NOMO-1 treated with DMSO at 0.1 percent for 48 hours (cell line): ENCODE measurements at regions not wholly inside any gene's neighbourhood (a gene's known extent, or its start where the extent isn't known, plus 50 kb on each side); places are given as distances from the start of the nearest gene placed in this dataset.

Experiments used
- DNase-seq: peaks from one replicate; lab custom pipeline; 2025; ENCODE audit not compliant: unreplicated experiment; lab: John Stamatoyannopoulos, UW

GRCh38 chr3:194218646-194219453 is 82.9 kb downstream of the HES1 start:
- DNase-seq = peak; percentile 73

GRCh38 chr3:194219826-194220410 is 84.0 kb downstream of the HES1 start:
- DNase-seq = no peak

GRCh38 chr3:194220901-194221326 is 85.0 kb downstream of the HES1 start:
- no peak for DNase-seq

- no peak for DNase-seq
These were observed 85.4 kb downstream of the HES1 start for GRCh38 chr3:194221336-194221735.

GRCh38 chr3:194223951-194224350 is 88.0 kb downstream of the HES1 start:
- DNase-seq = no peak

GRCh38 chr3:194224471-194225417 is 88.8 kb downstream of the HES1 start:
- no peak for DNase-seq

- DNase-seq = no peak
These were observed 89.5 kb downstream of the HES1 start for GRCh38 chr3:194225418-194225812.

GRCh38 chr3:194225988-194226663 is 90.2 kb downstream of the HES1 start:
- no peak for DNase-seq

- DNase-seq = no peak
These were observed 96.2 kb downstream of the HES1 start for GRCh38 chr3:194231929-194232832.

- no peak for DNase-seq
These were observed 97.2 kb downstream of the HES1 start for GRCh38 chr3:194233150-194233549.

GRCh38 chr3:194235160-194235559 is 99.2 kb downstream of the HES1 start:
- no peak for DNase-seq

GRCh38 chr3:194237110-194237509 is 101.2 kb downstream of the HES1 start:
- no peak for DNase-seq

- DNase-seq = no peak
These were observed 104.8 kb downstream of the HES1 start for GRCh38 chr3:194240766-194241165.

- DNase-seq = no peak
These were observed 107.4 kb downstream of the HES1 start for GRCh38 chr3:194243172-194243837.

- no peak for DNase-seq
These were observed 107.0 kb downstream of the CPN2 start for GRCh38 chr3:194244167-194244566.

- no peak for DNase-seq
These were observed 105.7 kb downstream of the CPN2 start for GRCh38 chr3:194245474-194245873.

- DNase-seq = no peak
These were observed 105.1 kb downstream of the CPN2 start for GRCh38 chr3:194245975-194246561.

- DNase-seq = no peak
These were observed 104.3 kb downstream of the CPN2 start for GRCh38 chr3:194246709-194247349.

GRCh38 chr3:194247350-194247740 is 103.8 kb downstream of the CPN2 start:
- no peak for DNase-seq
